GM13977 (cell line): ENCODE measurements at regions not wholly inside any gene's neighbourhood (a gene's known extent, or its start where the extent isn't known, plus 50 kb on each side); places are given as distances from the start of the nearest gene placed in this dataset.

Experiments used
- DNase-seq: peaks from one replicate; pipeline ENCODE4 v3.0.0; 2012; ENCODE audit warnings: low spot score
- CTCF ChIP-seq: IDR thresholded peaks from 2 replicates; pipeline ENCODE4 v1.5.1; 2012; ENCODE audit warnings: mild to moderate bottlenecking, control low read depth; ENCODE audit not compliant: insufficient read depth; ENCODE audit errors: extremely low read depth, missing control alignments
- in situ Hi-C: fragments of 300-500 bp; cut with MboI; formaldehyde crosslinking; loops from one replicate; pipeline ENCODE4 v1.12.0; 2022; ENCODE audit warnings: low sequenced_read_pairs, low pct_unique_long_range_greater_than_20kb, mixed read lengths, inconsistent platforms; ENCODE audit not compliant: unreplicated experiment

- TF ChIP-seq CTCF = no peak
- in situ Hi-C loops = no loop called here
- DNase-seq = no peak
Observed at GRCh38 chr14:65910108-65910786, 497.7 kb downstream of the FUT8 start.

GRCh38 chr14:65915125-65915524, 502.6 kb downstream of the FUT8 start:
- DNase-seq = no peak
- no peak for TF ChIP-seq CTCF
- in situ Hi-C loops = no loop called here

DNA sequence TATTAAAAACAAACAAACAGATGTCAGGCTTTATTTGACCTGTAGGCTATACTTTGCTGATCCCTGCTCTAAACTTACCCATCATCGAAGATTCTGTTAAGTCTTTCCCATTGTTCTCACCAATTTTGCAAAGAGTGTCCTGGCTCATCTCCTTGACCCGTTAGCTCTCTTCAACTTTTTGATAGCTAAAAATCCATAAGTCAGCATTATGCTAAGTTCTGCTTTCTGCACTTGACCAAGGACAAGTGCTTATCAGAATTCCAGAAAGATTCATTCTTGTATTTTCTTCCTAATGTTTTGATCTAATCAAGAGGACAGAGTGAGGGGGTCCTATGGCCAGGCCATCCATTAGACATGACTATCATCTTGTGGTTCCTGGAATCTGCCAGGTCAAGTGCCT, 503.5 kb downstream of the FUT8 start:
- no peak for TF ChIP-seq CTCF
- in situ Hi-C loops = no loop called here
- no peak for DNase-seq

DNA sequence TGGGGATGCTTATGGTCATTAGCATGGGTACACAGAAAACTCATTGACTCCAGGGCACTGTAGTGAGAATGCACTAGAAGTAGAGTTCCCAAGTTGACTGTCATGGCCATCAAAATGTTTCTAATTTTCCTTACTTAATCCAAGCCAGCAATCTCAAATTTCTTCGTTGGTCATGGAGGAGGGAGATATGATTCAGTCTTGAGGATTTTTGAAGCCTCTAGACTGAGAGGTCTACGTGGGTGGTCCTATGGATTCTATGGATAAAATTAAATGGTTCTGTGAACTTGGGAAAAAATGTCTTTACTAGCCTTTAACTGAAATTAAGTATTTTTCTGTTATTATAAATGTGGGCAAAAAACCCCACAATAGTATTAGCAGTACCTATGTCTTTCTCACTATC, 508.5 kb downstream of the FUT8 start:
- DNase-seq = no peak
- TF ChIP-seq CTCF = no peak
- in situ Hi-C loops = no loop called here

DNA sequence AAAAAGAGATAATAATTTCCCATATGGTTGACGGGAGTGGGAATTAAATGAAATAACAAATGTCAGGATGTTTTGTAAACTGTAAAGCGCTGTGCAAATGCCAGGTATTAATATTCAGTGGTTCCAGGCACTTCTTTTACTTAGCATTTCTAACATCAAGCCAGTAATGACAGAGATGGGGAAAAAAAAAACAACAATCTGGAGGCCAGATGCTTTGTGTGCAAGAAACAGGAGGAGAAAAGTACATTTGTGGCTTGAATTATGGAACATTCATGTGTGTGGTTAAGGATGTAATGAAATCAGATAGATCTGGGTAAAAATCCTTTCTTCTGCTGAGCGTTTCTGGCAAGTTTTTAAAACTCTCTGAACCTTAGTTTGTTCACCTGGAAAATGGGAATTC, 509.6 kb downstream of the FUT8 start:
- TF ChIP-seq CTCF = no peak
- no peak for DNase-seq
- in situ Hi-C loops = no loop called here

DNA sequence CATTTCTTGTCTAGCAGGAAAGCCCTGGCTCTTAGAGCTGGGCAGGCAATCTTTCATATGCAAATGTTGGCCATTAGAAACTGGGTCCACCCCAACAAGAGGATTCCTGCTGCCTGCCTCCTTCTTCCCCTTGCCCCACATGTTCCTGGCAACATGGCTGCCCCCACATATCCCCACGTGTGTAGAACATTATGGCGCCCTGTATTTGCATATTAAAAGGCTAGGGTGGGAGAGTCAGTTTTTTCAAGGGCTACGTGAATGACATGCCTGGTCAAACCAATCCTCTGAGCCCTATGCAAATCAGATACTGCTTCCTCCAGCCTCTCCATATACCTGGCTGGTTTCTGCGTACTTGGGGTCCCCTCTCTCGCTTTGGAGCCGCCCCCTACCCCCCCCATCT, 514.0 kb downstream of the FUT8 start:
- no peak for DNase-seq
- TF ChIP-seq CTCF = no peak
- in situ Hi-C loops = no loop called here
